GM19455 (cell line): ENCODE measurements at regions not wholly inside any gene's neighbourhood (a gene's known extent, or its start where the extent isn't known, plus 50 kb on each side); places are given as distances from the start of the nearest gene placed in this dataset.
A peak's percentile ranks its signal among the peaks of the same experiment; 100 is the strongest.

Source experiments
- ATAC-seq: cut with Tn5 transposase; IDR thresholded peaks from one replicate; pipeline ENCODE4 v1.9.1; 2021; ENCODE audit not compliant: unreplicated experiment

- ATAC-seq, result no peak
Observed at GRCh38 chr14:53896726-53897125, 59.9 kb downstream of the BMP4 start.

GRCh38 chr14:53894456-53894855 lies 62.2 kb downstream of the BMP4 start:
- peak; percentile 69 for ATAC-seq

GRCh38 chr14:53893374-53893773 lies 63.3 kb downstream of the BMP4 start:
- no peak for ATAC-seq

GRCh38 chr14:53890611-53891101 lies 66.0 kb downstream of the BMP4 start:
- ATAC-seq, result no peak

- ATAC-seq, result no peak
Observed at GRCh38 chr14:53888535-53889386, 67.9 kb downstream of the BMP4 start.

- ATAC-seq, result no peak
Observed at GRCh38 chr14:53885136-53885640, 71.4 kb downstream of the BMP4 start.

- ATAC-seq, result no peak
Observed at GRCh38 chr14:53884601-53885000, 72.0 kb downstream of the BMP4 start.

GRCh38 chr14:53883739-53884138 lies 72.9 kb downstream of the BMP4 start:
- ATAC-seq, result no peak

GRCh38 chr14:53882684-53883083 lies 73.9 kb downstream of the BMP4 start:
- ATAC-seq, result no peak

- ATAC-seq, result no peak
Observed at GRCh38 chr14:53881921-53882320, 74.7 kb downstream of the BMP4 start.

GRCh38 chr14:53881161-53881871 lies 75.3 kb downstream of the BMP4 start:
- no peak for ATAC-seq

- no peak for ATAC-seq
Observed at GRCh38 chr14:53880761-53881160, 75.9 kb downstream of the BMP4 start.

GRCh38 chr14:53879747-53880146 lies 76.9 kb downstream of the BMP4 start:
- ATAC-seq, result no peak

- ATAC-seq, result no peak
Observed at GRCh38 chr14:53879022-53879686, 77.5 kb downstream of the BMP4 start.

GRCh38 chr14:53875324-53875897 lies 81.2 kb downstream of the BMP4 start:
- ATAC-seq, result no peak

GRCh38 chr14:53874704-53875103 lies 81.9 kb downstream of the BMP4 start:
- no peak for ATAC-seq

GRCh38 chr14:53872681-53873089 lies 83.9 kb downstream of the BMP4 start:
- no peak for ATAC-seq

- no peak for ATAC-seq
Observed at GRCh38 chr14:53871951-53872350, 84.7 kb downstream of the BMP4 start.

GRCh38 chr14:53871011-53871410 lies 85.6 kb downstream of the BMP4 start:
- ATAC-seq, result no peak

GRCh38 chr14:53865711-53866110 lies 90.9 kb downstream of the BMP4 start:
- no peak for ATAC-seq

- ATAC-seq, result no peak
Observed at GRCh38 chr14:53861781-53862180, 94.8 kb downstream of the BMP4 start.
